Esophagus muscularis mucosa (tissue), 4 donors: ENCODE measurements at regions not wholly inside any gene's neighbourhood (a gene's known extent, or its start where the extent isn't known, plus 50 kb on each side); places are given as distances from the start of the nearest gene placed in this dataset.

Experiments
- EP300 ChIP-seq: sonication (generic); formaldehyde crosslinking; IDR thresholded peaks from one replicate; pipeline ENCODE4 v1.6.1; 2017; ENCODE audit warnings: antibody characterized with exemption
- POLR2A ChIP-seq: fragments of 450-650 bp; IDR thresholded peaks from one replicate; pipeline ENCODE4 v1.6.1; 2017; ENCODE audit warnings: antibody characterized with exemption, moderate library complexity, mild to moderate bottlenecking, low read depth
- POLR2AphosphoS5 ChIP-seq, 2 donors: sonication (generic); formaldehyde crosslinking; IDR thresholded peaks; one replicate each; pipeline ENCODE4 v1.6.1; 2017; ENCODE audit warnings: antibody characterized with exemption in 2 of 2
- TF ChIP-seq, protein P1 (sequence below), 3 experiments: fragments of 200-600 bp in 2 of 3; fragments of 450-650 bp in 1 of 3; sonication (generic) in 2 of 3; IDR thresholded peaks; one replicate each; pipeline ENCODE4 v1.5.1; 2017 to 2019; ENCODE audit warnings: antibody characterized with exemption in 3 of 3, mild to moderate bottlenecking in 2 of 3, moderate library complexity in 1 of 3

DNA sequence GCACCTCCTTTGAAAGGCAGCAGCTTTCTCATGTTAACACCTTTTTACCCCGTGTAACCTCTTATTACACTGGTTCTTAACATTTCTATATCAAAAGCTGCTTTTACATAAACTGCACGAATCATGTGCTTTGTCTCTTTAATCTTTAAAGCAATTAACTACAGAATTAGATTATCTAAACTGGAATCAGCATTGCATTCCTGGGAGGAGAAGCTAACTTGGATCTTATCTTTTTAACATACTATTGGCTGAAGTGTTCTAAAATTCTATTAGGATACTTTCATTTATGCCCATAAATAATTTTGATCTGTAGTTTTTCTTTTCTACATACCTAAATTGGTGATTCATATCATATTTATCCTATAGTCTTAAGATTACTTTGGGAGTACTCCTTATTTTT, 428.4 kb upstream of the IGFBP3 start:
- TF ChIP-seq, protein P1, sequence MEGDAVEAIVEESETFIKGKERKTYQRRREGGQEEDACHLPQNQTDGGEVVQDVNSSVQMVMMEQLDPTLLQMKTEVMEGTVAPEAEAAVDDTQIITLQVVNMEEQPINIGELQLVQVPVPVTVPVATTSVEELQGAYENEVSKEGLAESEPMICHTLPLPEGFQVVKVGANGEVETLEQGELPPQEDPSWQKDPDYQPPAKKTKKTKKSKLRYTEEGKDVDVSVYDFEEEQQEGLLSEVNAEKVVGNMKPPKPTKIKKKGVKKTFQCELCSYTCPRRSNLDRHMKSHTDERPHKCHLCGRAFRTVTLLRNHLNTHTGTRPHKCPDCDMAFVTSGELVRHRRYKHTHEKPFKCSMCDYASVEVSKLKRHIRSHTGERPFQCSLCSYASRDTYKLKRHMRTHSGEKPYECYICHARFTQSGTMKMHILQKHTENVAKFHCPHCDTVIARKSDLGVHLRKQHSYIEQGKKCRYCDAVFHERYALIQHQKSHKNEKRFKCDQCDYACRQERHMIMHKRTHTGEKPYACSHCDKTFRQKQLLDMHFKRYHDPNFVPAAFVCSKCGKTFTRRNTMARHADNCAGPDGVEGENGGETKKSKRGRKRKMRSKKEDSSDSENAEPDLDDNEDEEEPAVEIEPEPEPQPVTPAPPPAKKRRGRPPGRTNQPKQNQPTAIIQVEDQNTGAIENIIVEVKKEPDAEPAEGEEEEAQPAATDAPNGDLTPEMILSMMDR (IDR thresholded peaks at IDR 0.05), result no peak
- no peak for TF ChIP-seq EP300
- no peak for TF ChIP-seq POLR2AphosphoS5 (IDR thresholded peaks at IDR 0.05)
- no peak for TF ChIP-seq POLR2A
